Adipocyte (in vitro differentiated cells): ENCODE measurements at regions not wholly inside any gene's neighbourhood (a gene's known extent, or its start where the extent isn't known, plus 50 kb on each side); places are given as distances from the start of the nearest gene placed in this dataset.

Source experiments
- DNase-seq: peaks from one replicate; pipeline ENCODE4 v3.0.0-alpha.2; 2015; ENCODE audit warnings: low read depth
- H3K27me3 ChIP-seq: replicated peaks from 2 replicates; pipeline ENCODE4 v1.7.0; 2013; ENCODE audit warnings: mild to moderate bottlenecking, low read length, moderate library complexity; ENCODE audit not compliant: control insufficient read depth, insufficient read depth
- H3K36me3 ChIP-seq: 2 replicates; pipeline ENCODE4 v1.7.0; 2013; ENCODE audit warnings: low read length, mild to moderate bottlenecking, moderate library complexity; ENCODE audit not compliant: control insufficient read depth, insufficient read depth, severe bottlenecking
- H3K4me1 ChIP-seq: 2 replicates; pipeline ENCODE4 v1.7.0; 2013; ENCODE audit warnings: mild to moderate bottlenecking, low read length, moderate library complexity; ENCODE audit not compliant: control insufficient read depth, insufficient read depth
- H3K4me3 ChIP-seq: 2 replicates; pipeline ENCODE4 v1.7.0; 2013; ENCODE audit warnings: mild to moderate bottlenecking, low read length, moderate library complexity
- H3K9ac ChIP-seq: 2 replicates; pipeline ENCODE4 v1.7.0; 2013; ENCODE audit warnings: mild to moderate bottlenecking, low read length, moderate library complexity
- H3K9me3 ChIP-seq: 2 replicates; pipeline ENCODE4 v1.7.0; 2013; ENCODE audit warnings: mild to moderate bottlenecking, low read length, moderate library complexity; ENCODE audit not compliant: control insufficient read depth

GRCh38 chr2:223338016-223338415 is 264.1 kb downstream of the SCG2 start:
- Histone ChIP-seq H3K4me1 (no peaks in the 10 kb centered on the region), H3K9ac (no peak overlapping the region), H3K36me3 (no peaks in the 10 kb centered on the region), H3K9me3 (no peaks in the 10 kb centered on the region), H3K4me3 (no peak overlapping the region), H3K27me3 (no peaks in the 10 kb centered on the region)
- DNase-seq, result no peak

- no peak for DNase-seq
- Histone ChIP-seq H3K36me3 (no peaks in the 10 kb centered on the region), H3K4me1 (no peaks in the 10 kb centered on the region), H3K9ac (no peak overlapping the region), H3K4me3 (no peak overlapping the region), H3K9me3 (peaks cover 12% of the 10 kb centered on the region), H3K27me3 (no peaks in the 10 kb centered on the region)
Observed at GRCh38 chr2:223357076-223357475, 245.1 kb downstream of the SCG2 start.

GRCh38 chr2:223363085-223363484 is 239.1 kb downstream of the SCG2 start:
- no peak overlapping the region for H3K9ac ChIP-seq
- DNase-seq, result no peak
- H3K27me3 ChIP-seq, result no peaks in the 10 kb centered on the region
- no peaks in the 10 kb centered on the region for H3K36me3 ChIP-seq
- no peaks in the 10 kb centered on the region for H3K4me1 ChIP-seq
- H3K9me3 ChIP-seq, result peaks cover 5% of the 10 kb centered on the region
- no peak overlapping the region for H3K4me3 ChIP-seq

- Histone ChIP-seq H3K4me1 (no peaks in the 10 kb centered on the region), H3K36me3 (no peaks in the 10 kb centered on the region), H3K9ac (peak overlapping the region; percentile 29), H3K27me3 (no peaks in the 10 kb centered on the region), H3K9me3 (no peaks in the 10 kb centered on the region), H3K4me3 (peak overlapping the region; percentile 64)
- DNase-seq, result no peak
Observed at GRCh38 chr2:223365158-223365679, 236.9 kb downstream of the SCG2 start.

GRCh38 chr2:223366566-223366965 is 235.6 kb downstream of the SCG2 start:
- Histone ChIP-seq H3K4me3 (no peak overlapping the region), H3K9me3 (no peaks in the 10 kb centered on the region), H3K4me1 (no peaks in the 10 kb centered on the region), H3K36me3 (no peaks in the 10 kb centered on the region), H3K27me3 (no peaks in the 10 kb centered on the region), H3K9ac (no peak overlapping the region)
- no peak for DNase-seq

- H3K9ac ChIP-seq, result no peak overlapping the region
- H3K9me3 ChIP-seq, result no peaks in the 10 kb centered on the region
- H3K36me3 ChIP-seq, result no peaks in the 10 kb centered on the region
- no peaks in the 10 kb centered on the region for H3K27me3 ChIP-seq
- no peak overlapping the region for H3K4me3 ChIP-seq
- H3K4me1 ChIP-seq, result no peaks in the 10 kb centered on the region
- DNase-seq, result no peak
Observed at GRCh38 chr2:223368481-223368880, 233.7 kb downstream of the SCG2 start.

- DNase-seq, result no peak
- Histone ChIP-seq H3K9me3 (no peaks in the 10 kb centered on the region), H3K9ac (no peak overlapping the region), H3K4me1 (no peaks in the 10 kb centered on the region), H3K4me3 (no peak overlapping the region), H3K27me3 (no peaks in the 10 kb centered on the region), H3K36me3 (no peaks in the 10 kb centered on the region)
Observed at GRCh38 chr2:223369889-223370288, 232.3 kb downstream of the SCG2 start.

- peaks cover 3% of the 10 kb centered on the region for H3K4me1 ChIP-seq
- peak; percentile 10 for DNase-seq
- no peak overlapping the region for H3K4me3 ChIP-seq
- no peaks in the 10 kb centered on the region for H3K27me3 ChIP-seq
- H3K9me3 ChIP-seq, result no peaks in the 10 kb centered on the region
- H3K9ac ChIP-seq, result no peak overlapping the region
- H3K36me3 ChIP-seq, result no peaks in the 10 kb centered on the region
Observed at GRCh38 chr2:223383315-223383714, 218.8 kb downstream of the SCG2 start.

GRCh38 chr2:223386189-223386588 is 216.0 kb downstream of the SCG2 start:
- Histone ChIP-seq H3K27me3 (no peaks in the 10 kb centered on the region), H3K4me3 (no peak overlapping the region), H3K4me1 (peaks cover 3% of the 10 kb centered on the region), H3K36me3 (no peaks in the 10 kb centered on the region), H3K9ac (no peak overlapping the region), H3K9me3 (no peaks in the 10 kb centered on the region)
- no peak for DNase-seq

GRCh38 chr2:223386984-223387383 is 215.2 kb downstream of the SCG2 start:
- DNase-seq, result no peak
- peaks cover 3% of the 10 kb centered on the region for H3K4me1 ChIP-seq
- H3K36me3 ChIP-seq, result no peaks in the 10 kb centered on the region
- no peaks in the 10 kb centered on the region for H3K27me3 ChIP-seq
- no peaks in the 10 kb centered on the region for H3K9me3 ChIP-seq
- H3K9ac ChIP-seq, result no peak overlapping the region
- H3K4me3 ChIP-seq, result no peak overlapping the region

- Histone ChIP-seq H3K9ac (no peak overlapping the region), H3K36me3 (no peaks in the 10 kb centered on the region), H3K4me3 (no peak overlapping the region), H3K9me3 (peaks cover 18% of the 10 kb centered on the region), H3K27me3 (no peaks in the 10 kb centered on the region), H3K4me1 (no peaks in the 10 kb centered on the region)
- DNase-seq, result no peak
Observed at GRCh38 chr2:223389624-223390023, 212.5 kb downstream of the SCG2 start.

- H3K9me3 ChIP-seq, result peaks cover 27% of the 10 kb centered on the region
- H3K4me3 ChIP-seq, result no peak overlapping the region
- DNase-seq, result peak; percentile 49
- peaks cover 8% of the 10 kb centered on the region for H3K4me1 ChIP-seq
- no peaks in the 10 kb centered on the region for H3K36me3 ChIP-seq
- H3K9ac ChIP-seq, result no peak overlapping the region
- H3K27me3 ChIP-seq, result no peaks in the 10 kb centered on the region
Observed at GRCh38 chr2:223396993-223397392, 205.2 kb downstream of the SCG2 start.
